HCT116 (cell line): ENCODE measurements at regions not wholly inside any gene's neighbourhood (a gene's known extent, or its start where the extent isn't known, plus 50 kb on each side); places are given as distances from the start of the nearest gene placed in this dataset.

ENCODE experiments used
- ATAC-seq: fragments of 200-7000 bp; cut with Tn5 transposase; 2 replicates; pipeline ENCODE4 v1.9.1; 2020; ENCODE audit warnings: mild to moderate bottlenecking, moderate library complexity
- BruUV-seq: library from RNA; stranded (reverse); fragments of 400-500 nt; replicated peaks from 2 replicates; lab custom pipeline; 2021; lab: Mats Ljungman, UMichigan
- CTCF ChIA-PET: fragments of 300-600 bp; sonication (Branson Sonifier 250); formaldehyde crosslinking; loops from one replicate; lab custom pipeline; 2021; ENCODE audit warnings: antibody characterized with exemption; lab: Charles Lee
- POLR2A ChIA-PET: fragments of 300-600, 350-600 bp; sonication (Branson Sonifier 250); formaldehyde crosslinking; loops from one replicate; lab custom pipeline; 2021; ENCODE audit warnings: antibody characterized with exemption; lab: Charles Lee
- RAD21 ChIA-PET, 2 experiments: fragments of 300-600 bp; sonication (Branson Sonifier 250); formaldehyde crosslinking; loops; one replicate each; lab custom pipeline; 2023; ENCODE audit warnings: low total read pairs in 2 of 2; ENCODE audit not compliant: uncharacterized antibody in 2 of 2, unreplicated experiment in 2 of 2, low non-redundant PET in 1 of 2; lab: Charles Lee
- DNase-seq: peaks from one replicate; pipeline ENCODE4 v3.0.0-alpha.2; 2010; ENCODE audit warnings: low read depth, low spot score
- H2AFZ ChIP-seq: fragments of 200-600 bp; shearing (Covaris generic), sonication (generic); 2 replicates; pipeline ENCODE4 v1.6.1; 2017; ENCODE audit warnings: low read depth, mixed run types, mixed read lengths, antibody characterized with exemption, low read length; ENCODE audit not compliant: poor library complexity, severe bottlenecking
- H3K27ac ChIP-seq: 2 replicates; pipeline ENCODE4 v1.5.1; 2012; ENCODE audit warnings: low read depth, low read length
- H3K27me3 ChIP-seq: fragments of 200-600 bp; sonication (generic); 2 replicates; pipeline ENCODE4 v1.6.1; 2016; ENCODE audit warnings: mixed run types, low read length, mixed read lengths; ENCODE audit not compliant: insufficient read depth
- H3K36me3 ChIP-seq, 2 experiments: fragments of 200-500 bp in 1 of 2; fragments of 200-600 bp in 1 of 2; sonication (Bioruptor generic) in 1 of 2; sonication (generic) in 1 of 2; 2 replicates each; pipeline versions ENCODE4 v1.5.1 to v1.6.1; 2014 to 2016; ENCODE audit warnings: low read length in 2 of 2, inconsistent platforms in 1 of 2, mixed read lengths in 1 of 2, mixed run types in 1 of 2; ENCODE audit not compliant: insufficient read depth in 2 of 2, control insufficient read depth in 1 of 2
- H3K4me1 ChIP-seq, 2 experiments: fragments of 200-600 bp in 1 of 2; sonication (generic) in 1 of 2; 2 replicates each; pipeline versions ENCODE4 v1.5.1 to v1.6.1; 2012 to 2017; ENCODE audit warnings: low read length in 2 of 2, inconsistent platforms in 1 of 2, mild to moderate bottlenecking in 1 of 2, mixed read lengths in 1 of 2, mixed run types in 1 of 2, moderate library complexity in 1 of 2; ENCODE audit not compliant: insufficient read depth in 2 of 2, control insufficient read depth in 1 of 2
- H3K4me2 ChIP-seq: fragments of 200-600 bp; sonication (generic); 2 replicates; pipeline ENCODE4 v1.6.1; 2017; ENCODE audit warnings: mixed run types, low read length, mixed read lengths
- H3K4me3 ChIP-seq, 2 experiments: fragments of 200-600 bp in 1 of 2; sonication (generic) in 1 of 2; replicated peaks in 1 of 2; 2 replicates each; pipeline ENCODE4 v1.5.1; 2011 to 2016; ENCODE audit warnings: low read length in 2 of 2, control low read depth in 1 of 2, low read depth in 1 of 2, mild to moderate bottlenecking in 1 of 2, mixed read lengths in 1 of 2, mixed run types in 1 of 2
- H3K79me2 ChIP-seq: fragments of 200-600 bp; sonication (generic); 2 replicates; pipeline ENCODE4 v1.6.1; 2017; ENCODE audit warnings: mild to moderate bottlenecking, mixed run types, low read length, moderate library complexity, mixed read lengths; ENCODE audit not compliant: insufficient read depth
- H3K9ac ChIP-seq: fragments of 200-600 bp; sonication (generic); 2 replicates; pipeline ENCODE4 v1.6.1; 2016; ENCODE audit warnings: low read length, mixed read lengths
- H3K9me2 ChIP-seq: fragments of 200-600 bp; sonication (generic), shearing (Covaris generic); 2 replicates; pipeline ENCODE4 v1.6.1; 2017; ENCODE audit warnings: mixed run types, mild to moderate bottlenecking, moderate library complexity; ENCODE audit not compliant: insufficient read depth
- H3K9me3 ChIP-seq, 2 experiments: fragments of 200-500 bp in 1 of 2; fragments of 200-600 bp in 1 of 2; sonication (Bioruptor generic) in 1 of 2; sonication (generic) in 1 of 2; 2 replicates each; pipeline ENCODE4 v1.6.1; 2014 to 2017; ENCODE audit warnings: low read length in 2 of 2, mixed read lengths in 2 of 2, inconsistent platforms in 1 of 2, low read depth in 1 of 2, mild to moderate bottlenecking in 1 of 2, mixed run types in 1 of 2, moderate library complexity in 1 of 2; ENCODE audit not compliant: control insufficient read depth in 1 of 2, insufficient read depth in 1 of 2
- H4K20me1 ChIP-seq: fragments of 200-600 bp; sonication (generic), shearing (Covaris generic); 2 replicates; pipeline ENCODE4 v1.6.1; 2017; ENCODE audit warnings: mixed run types, mild to moderate bottlenecking, moderate library complexity; ENCODE audit not compliant: insufficient read depth
- ATF3 ChIP-seq: IDR thresholded peaks from 2 replicates; pipeline ENCODE4 v1.6.1; 2012
- CEBPB ChIP-seq: IDR thresholded peaks from 2 replicates; pipeline ENCODE4 v1.6.1; 2012; ENCODE audit warnings: low read depth
- EZH2phosphoT487 ChIP-seq: fragments of 200-600 bp; IDR thresholded peaks from 2 replicates; pipeline ENCODE4 v1.6.1; 2018; ENCODE audit warnings: antibody characterized with exemption, borderline replicate concordance
- FOSL1 ChIP-seq: IDR thresholded peaks from 2 replicates; pipeline ENCODE4 v1.6.1; 2012; ENCODE audit warnings: low read depth
- POLR2AphosphoS5 ChIP-seq: IDR thresholded peaks from 2 replicates; pipeline ENCODE4 v1.6.1; 2011; ENCODE audit warnings: mild to moderate bottlenecking, low read depth, low read length, moderate library complexity
- SIN3A ChIP-seq: IDR thresholded peaks from 2 replicates; pipeline ENCODE4 v1.6.1; 2012; ENCODE audit warnings: low read depth
- SRF ChIP-seq: IDR thresholded peaks from 2 replicates; pipeline ENCODE4 v1.6.1; 2012; ENCODE audit warnings: low read depth
- YY1 ChIP-seq: IDR thresholded peaks from 2 replicates; pipeline ENCODE4 v1.6.1; 2011; ENCODE audit warnings: low read length, low read depth, moderate library complexity, mild to moderate bottlenecking; ENCODE audit not compliant: insufficient replicate concordance; ENCODE audit errors: extremely low read depth
- intact Hi-C: fragments of 100-400 bp; cut with micrococcal nuclease; formaldehyde crosslinking; loops from 2 replicates; pipeline ENCODE4 v1.10.0; 2022
- TF ChIP-seq, protein P1 (sequence below): IDR thresholded peaks from 2 replicates; pipeline ENCODE4 v1.6.1; 2011; ENCODE audit warnings: mild to moderate bottlenecking, low read length, moderate library complexity; ENCODE audit not compliant: insufficient replicate concordance; ENCODE audit errors: extremely low read depth

DNA sequence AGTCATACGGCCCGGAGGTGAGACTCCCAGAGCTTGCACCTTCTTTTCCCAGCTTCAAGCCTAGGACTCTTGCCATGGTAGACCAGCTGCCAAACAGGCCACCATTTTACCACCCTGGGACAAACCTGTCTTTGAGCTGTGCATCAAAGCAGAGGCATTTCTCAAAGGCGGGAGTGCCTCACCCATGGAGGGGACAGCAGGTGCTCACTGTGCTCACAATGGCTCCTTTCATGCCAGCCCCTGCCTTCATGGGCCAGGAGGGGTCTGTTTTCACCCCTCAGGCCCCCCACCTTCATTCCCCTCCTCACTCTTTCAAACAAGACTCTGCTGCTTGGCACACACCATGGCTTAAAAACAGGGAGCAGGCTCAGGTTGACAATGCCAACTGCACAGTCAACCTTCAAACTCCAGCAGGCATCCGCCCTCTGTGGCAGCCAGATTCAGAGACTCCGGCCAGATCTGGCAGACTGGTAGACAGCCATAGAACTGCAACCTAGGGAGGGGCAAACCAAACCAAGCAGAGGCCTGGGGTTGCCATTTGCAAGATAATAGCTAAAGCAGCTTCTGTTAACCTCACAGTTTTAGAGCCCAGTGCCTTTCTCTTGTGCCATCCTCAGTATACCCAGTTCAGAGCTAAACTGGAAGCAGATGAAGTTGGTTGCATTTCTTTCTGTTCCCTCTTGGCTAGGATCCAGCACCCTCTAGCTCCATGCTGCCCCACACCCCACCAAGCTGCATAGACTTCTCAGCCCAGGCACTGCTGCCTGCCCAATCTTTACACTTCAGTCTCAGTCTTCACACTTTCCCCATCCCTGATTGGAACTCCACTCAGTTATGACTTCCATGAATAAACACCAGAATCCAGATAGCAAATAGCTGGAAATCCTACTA is 93.9 kb upstream of the SPATA13 start:
- Histone ChIP-seq H2AFZ (no peak overlapping the region), H3K9ac (no peak overlapping the region), H3K27me3 (no peaks in the 10 kb centered on the region), H3K4me2 (no peak overlapping the region), H4K20me1 (no peaks in the 10 kb centered on the region), H3K79me2 (no peaks in the 10 kb centered on the region), H3K4me3 (no peak overlapping the region), H3K9me3 (no peaks in the 10 kb centered on the region), H3K9me2 (no peaks in the 10 kb centered on the region), H3K36me3 (no peaks in the 10 kb centered on the region), H3K27ac (no peak overlapping the region), H3K4me1 (no peaks in the 10 kb centered on the region)
- CTCF ChIA-PET = interaction anchor here (0.9 to 1.7 kb wide), 2 partner anchors 13 kb away, joined by 3 to 4 read pairs; no protein-coding TSS in a partner anchor
- TF ChIP-seq YY1 = no peak
- TF ChIP-seq, protein P1, sequence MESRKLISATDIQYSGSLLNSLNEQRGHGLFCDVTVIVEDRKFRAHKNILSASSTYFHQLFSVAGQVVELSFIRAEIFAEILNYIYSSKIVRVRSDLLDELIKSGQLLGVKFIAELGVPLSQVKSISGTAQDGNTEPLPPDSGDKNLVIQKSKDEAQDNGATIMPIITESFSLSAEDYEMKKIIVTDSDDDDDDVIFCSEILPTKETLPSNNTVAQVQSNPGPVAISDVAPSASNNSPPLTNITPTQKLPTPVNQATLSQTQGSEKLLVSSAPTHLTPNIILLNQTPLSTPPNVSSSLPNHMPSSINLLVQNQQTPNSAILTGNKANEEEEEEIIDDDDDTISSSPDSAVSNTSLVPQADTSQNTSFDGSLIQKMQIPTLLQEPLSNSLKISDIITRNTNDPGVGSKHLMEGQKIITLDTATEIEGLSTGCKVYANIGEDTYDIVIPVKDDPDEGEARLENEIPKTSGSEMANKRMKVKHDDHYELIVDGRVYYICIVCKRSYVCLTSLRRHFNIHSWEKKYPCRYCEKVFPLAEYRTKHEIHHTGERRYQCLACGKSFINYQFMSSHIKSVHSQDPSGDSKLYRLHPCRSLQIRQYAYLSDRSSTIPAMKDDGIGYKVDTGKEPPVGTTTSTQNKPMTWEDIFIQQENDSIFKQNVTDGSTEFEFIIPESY = no peak
- no peak for TF ChIP-seq CEBPB
- no peak for TF ChIP-seq SRF
- no peak for TF ChIP-seq ATF3
- DNase-seq (no peak), ATAC-seq (no peak)
- no TSS peak for BruUV-seq
- POLR2A ChIA-PET = no interaction called here
- intact Hi-C loops = no loop called here
- RAD21 ChIA-PET = no interaction called here

GRCh38 chr13:24068472-24068871 is 92.0 kb upstream of the SPATA13 start:
- TF ChIP-seq SIN3A (no peak), YY1 (no peak), POLR2AphosphoS5 (no peak), ATF3 (no peak), FOSL1 (no peak), EZH2phosphoT487 (no peak)
- no peaks in the 10 kb centered on the region for H3K36me3 ChIP-seq
- H2AFZ ChIP-seq = no peak overlapping the region
- intact Hi-C loops = no loop called here
- no TSS peak for BruUV-seq
- ChIA-PET POLR2A (no interaction called here), CTCF (no interaction called here), RAD21 (no interaction called here)
- no peak for DNase-seq
- no peaks in the 10 kb centered on the region for H3K9me3 ChIP-seq
- H4K20me1 ChIP-seq = no peaks in the 10 kb centered on the region
- H3K9ac ChIP-seq = no peak overlapping the region
- H3K27ac ChIP-seq = no peak overlapping the region
- H3K9me2 ChIP-seq = no peaks in the 10 kb centered on the region
- no peaks in the 10 kb centered on the region for H3K79me2 ChIP-seq
- no peak for ATAC-seq
- no peak overlapping the region for H3K4me2 ChIP-seq
- H3K4me3 ChIP-seq = no peak overlapping the region
- H3K27me3 ChIP-seq = no peaks in the 10 kb centered on the region
- H3K4me1 ChIP-seq = no peaks in the 10 kb centered on the region
